HepG2 (cell line): ENCODE measurements at regions not wholly inside any gene's neighbourhood (a gene's known extent, or its start where the extent isn't known, plus 50 kb on each side); places are given as distances from the start of the nearest gene placed in this dataset.

ENCODE experiments used
- ATAC-seq: fragments of 200-7000 bp; cut with Tn5 transposase; 3 replicates; pipeline ENCODE4 v1.9.1; 2020; ENCODE audit warnings: mild to moderate bottlenecking, moderate library complexity
- BruUV-seq: library from RNA; stranded (reverse); fragments of 400-500 nt; replicated peaks from 2 replicates; lab custom pipeline; 2021; lab: Mats Ljungman, UMichigan
- CTCF ChIA-PET: fragments of 300-600 bp; formaldehyde crosslinking; extraction: SDS; loops from one replicate; lab custom pipeline; 2021; ENCODE audit warnings: low total read pairs, inconsistent platforms, low intra/inter-chr PET ratio; lab: Yijun Ruan, JAX
- POLR2A ChIA-PET: fragments of 350-600 bp; sonication (Branson Sonifier 250); formaldehyde crosslinking; loops from one replicate; lab custom pipeline; 2020; ENCODE audit warnings: antibody characterized with exemption, inconsistent platforms; lab: Yijun Ruan, JAX
- DNase-seq: peaks from one replicate; pipeline ENCODE4 v3.0.0-alpha.2; 2015; ENCODE audit warnings: low spot score
- FAIRE-seq: peaks from 3 replicates; lab custom pipeline; 2011; peaks lifted over from hg19 to GRCh38; lab: Jason Lieb, UNC
- H2AFZ ChIP-seq: one replicate; pipeline ENCODE4 v1.6.1; 2011; ENCODE audit warnings: low read length, inconsistent platforms
- H3K27ac ChIP-seq: fragments of 300-600 bp; 3 replicates; pipeline ENCODE4 v1.8.0; 2011; ENCODE audit warnings: mixed run types, mild to moderate bottlenecking, mixed read lengths, low read length, inconsistent platforms; ENCODE audit not compliant: insufficient read depth; ENCODE audit errors: extremely low read length
- H3K27me3 ChIP-seq, 2 experiments: fragments of 200-600 bp in 1 of 2; 2 replicates in 1 of 2; 3 replicates in 1 of 2; pipeline versions ENCODE4 v1.6.0 to v1.8.0; 2011; ENCODE audit warnings: low read length in 2 of 2, mild to moderate bottlenecking in 2 of 2, moderate library complexity in 2 of 2, inconsistent platforms in 1 of 2; ENCODE audit not compliant: insufficient read depth in 2 of 2, control insufficient read depth in 1 of 2
- H3K36me3 ChIP-seq, 2 experiments: fragments of 200-600 bp in 1 of 2; replicated peaks in 1 of 2; 2 replicates in 1 of 2; 3 replicates in 1 of 2; pipeline versions ENCODE4 v1.5.1 to v1.8.0; 2011; ENCODE audit warnings: low read length in 2 of 2, inconsistent platforms in 1 of 2; ENCODE audit not compliant: insufficient read depth in 2 of 2, control insufficient read depth in 1 of 2
- H3K4me1 ChIP-seq: 2 replicates; pipeline ENCODE4 v1.5.1; 2012; ENCODE audit warnings: low read length, inconsistent platforms; ENCODE audit not compliant: insufficient read depth
- H3K4me2 ChIP-seq: 2 replicates; pipeline ENCODE4 v1.6.0; 2011; ENCODE audit warnings: low read depth, low read length, inconsistent platforms
- H3K4me3 ChIP-seq, 3 experiments: fragments of 200-600 bp in 1 of 3; sonication (generic), shearing (Covaris generic) in 1 of 3; replicated peaks in 1 of 3; 2 replicates each; pipeline ENCODE4 v1.5.1; 2011 to 2016; ENCODE audit warnings: low read length in 3 of 3, inconsistent platforms in 2 of 3, low read depth in 2 of 3, mild to moderate bottlenecking in 2 of 3, control low read depth in 1 of 3, mixed read lengths in 1 of 3; ENCODE audit not compliant: insufficient read depth in 1 of 3
- H3K79me2 ChIP-seq: one replicate; pipeline ENCODE4 v1.6.1; 2011; ENCODE audit warnings: low read length, inconsistent platforms; ENCODE audit not compliant: insufficient read depth
- H3K9ac ChIP-seq: 2 replicates; pipeline ENCODE4 v1.6.0; 2011; ENCODE audit warnings: mild to moderate bottlenecking, low read depth, low read length, inconsistent platforms; ENCODE audit not compliant: insufficient read depth
- H3K9me3 ChIP-seq: 2 replicates; pipeline ENCODE4 v1.5.1; 2012; ENCODE audit warnings: mild to moderate bottlenecking, low read length
- H4K20me1 ChIP-seq: 2 replicates; pipeline ENCODE4 v1.6.0; 2011; ENCODE audit warnings: inconsistent platforms, mild to moderate bottlenecking, low read length, moderate library complexity; ENCODE audit not compliant: insufficient read depth
- CREBL2 ChIP-seq: sonication (generic); formaldehyde crosslinking; IDR thresholded peaks from 2 replicates; pipeline ENCODE4 v1.8.1; 2023; ENCODE audit warnings: missing genetic modification reagents, mild to moderate bottlenecking, borderline replicate concordance
- CREM ChIP-seq, 2 experiments: sonication (generic) in 1 of 2; formaldehyde crosslinking in 1 of 2; IDR thresholded peaks; 2 replicates each; pipeline versions ENCODE4 v1.4.0 to v1.6.1; 2016 to 2020; ENCODE audit warnings: antibody characterized with exemption in 1 of 2, mild to moderate bottlenecking in 1 of 2, missing genetic modification reagents in 1 of 2
- DNMT3B ChIP-seq: conservative IDR thresholded peaks from 2 replicates; pipeline ENCODE4 v1.6.1; 2016; ENCODE audit warnings: missing biosample characterization, control low read depth
- KAT2B ChIP-seq: fragments of 150-350 bp; IDR thresholded peaks from 2 replicates; pipeline ENCODE4 v1.6.1; 2014; ENCODE audit warnings: low read depth, low read length, borderline replicate concordance
- NR2F1 ChIP-seq, 2 experiments: fragments of 450-650 bp in 1 of 2; formaldehyde crosslinking in 1 of 2; IDR thresholded peaks; 2 replicates each; pipeline versions ENCODE4 v1.5.0 to v1.6.1; 2016 to 2020; ENCODE audit warnings: mild to moderate bottlenecking in 1 of 2, missing compliant biosample characterization in 1 of 2, missing genetic modification reagents in 1 of 2, moderate library complexity in 1 of 2
- STAG1 ChIP-seq: sonication (generic); formaldehyde crosslinking; IDR thresholded peaks from 2 replicates; pipeline ENCODE4 v1.4.0; 2020; ENCODE audit warnings: missing genetic modification reagents
- TRIM22 ChIP-seq: fragments of 450-650 bp; IDR thresholded peaks from 2 replicates; pipeline ENCODE4 v1.6.1; 2017
- ZBTB7A ChIP-seq: sonication (generic); formaldehyde crosslinking; IDR thresholded peaks from 2 replicates; pipeline ENCODE4 v1.8.0; 2022; ENCODE audit warnings: mild to moderate bottlenecking, missing genetic modification reagents
- ZNF7 ChIP-seq: IDR thresholded peaks from 2 replicates; pipeline ENCODE4 v1.6.1; 2016; ENCODE audit warnings: missing biosample characterization, missing genetic modification reagents
- WGBS: methylation state at CpG from one replicate; pipeline ENCODE4 v1.1.6; 2017; ENCODE audit warnings: low lambda C conversion rate; 5-methylcytosine and 5-hydroxymethylcytosine counted together
- in situ Hi-C: cut with HindIII; loops from 2 replicates; pipeline ENCODE4 v1.10.0; 2017; ENCODE audit warnings: low pct_unique_long_range_greater_than_20kb; ENCODE audit not compliant: extremely low pct_ligation_motif_present
- intact Hi-C: fragments of 100-400 bp; cut with micrococcal nuclease; formaldehyde crosslinking; loops from one replicate; pipeline ENCODE4 v1.10.0; 2022; ENCODE audit not compliant: unreplicated experiment

GRCh38 chr12:58347691-58348090 is 406.3 kb downstream of the ATP23 start:
- FAIRE-seq = no peak
- no peak for ATAC-seq
- 1% methylated on average over 2 of the region's 2 CpGs for WGBS
- H3K36me3 ChIP-seq = no peaks in the 10 kb centered on the region
- no peaks in the 10 kb centered on the region for H3K4me1 ChIP-seq
- TF ChIP-seq ZBTB7A (CRISPR knock-in tag) = no peak
- no peak for TF ChIP-seq NR2F1 (CRISPR knock-in tag; IDR thresholded peaks at IDR 0.05)
- TF ChIP-seq ZNF7 = no peak
- no peak for TF ChIP-seq DNMT3B (CRISPR knock-in tag)
- TF ChIP-seq CREBL2 (CRISPR knock-in tag) = no peak
- TF ChIP-seq KAT2B = no peak
- no peak for TF ChIP-seq STAG1
- no peak for TF ChIP-seq CREM (IDR thresholded peaks at IDR 0.05)
- no peak for TF ChIP-seq CREM (CRISPR knock-in tag; IDR thresholded peaks at IDR 0.05)
- no peak for TF ChIP-seq TRIM22
- intact Hi-C loops = loop anchor here (5.0 kb wide), 1 partner anchor 820 kb away; no protein-coding TSS in a partner anchor
- H3K27ac ChIP-seq = no peak overlapping the region
- POLR2A ChIA-PET = no interaction called here
- no peak overlapping the region for H3K9ac ChIP-seq
- DNase-seq = no peak
- CTCF ChIA-PET = no interaction called here
- H3K4me3 ChIP-seq = no peak overlapping the region
- no peak overlapping the region for H2AFZ ChIP-seq
- no peaks in the 10 kb centered on the region for H3K79me2 ChIP-seq
- H3K9me3 ChIP-seq = no peaks in the 10 kb centered on the region
- no TSS peak for BruUV-seq
- in situ Hi-C loops = loop anchor here (10.0 kb wide), 1 partner anchor 807 kb away; no protein-coding TSS in a partner anchor
- no peak overlapping the region for H3K4me2 ChIP-seq
- H4K20me1 ChIP-seq = no peaks in the 10 kb centered on the region
- no peaks in the 10 kb centered on the region for H3K27me3 ChIP-seq
